ENCODE measurements at regions not wholly inside any gene's neighbourhood (a gene's known extent, or its start where the extent isn't known, plus 50 kb on each side); places are given as distances from the start of the nearest gene placed in this dataset.

DNA sequence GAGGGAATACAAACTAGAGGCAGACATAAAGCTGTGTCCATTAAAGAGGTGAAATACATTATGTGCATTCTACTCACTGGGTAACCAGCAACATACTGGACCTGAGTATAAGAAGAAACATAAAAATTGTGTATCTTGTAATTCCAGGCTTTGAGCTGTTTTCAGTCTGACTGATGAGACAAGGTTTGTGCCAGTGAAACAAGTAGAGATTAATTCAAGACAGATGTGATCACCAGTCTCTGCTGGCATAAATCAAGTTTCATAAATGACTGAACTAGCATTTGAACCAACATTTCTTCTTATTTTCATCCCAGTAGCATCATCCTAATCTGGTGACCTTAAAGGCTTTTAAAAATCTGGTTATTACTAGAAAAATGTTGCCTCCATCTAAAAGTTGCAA is 108.8 kb upstream of the RPL38 start:
- no peak overlapping the region for H3K4me3 Mint-ChIP-seq
- DNase-seq (no peak), ATAC-seq (no peak)
- peaks cover 7% of the 10 kb centered on the region for H3K9me3 ChIP-seq (ENCODE audit: control insufficient read depth, low read length, poor library complexity, severe bottlenecking)
- no peak overlapping the region for H3K27ac Mint-ChIP-seq
- H3K4me1 Mint-ChIP-seq, result no peaks in the 10 kb centered on the region
- H3K27me3 Mint-ChIP-seq, result peaks cover 22% of the 10 kb centered on the region
- H3K36me3 Mint-ChIP-seq (ENCODE audit: low read depth), result peaks cover 4% of the 10 kb centered on the region

DNA sequence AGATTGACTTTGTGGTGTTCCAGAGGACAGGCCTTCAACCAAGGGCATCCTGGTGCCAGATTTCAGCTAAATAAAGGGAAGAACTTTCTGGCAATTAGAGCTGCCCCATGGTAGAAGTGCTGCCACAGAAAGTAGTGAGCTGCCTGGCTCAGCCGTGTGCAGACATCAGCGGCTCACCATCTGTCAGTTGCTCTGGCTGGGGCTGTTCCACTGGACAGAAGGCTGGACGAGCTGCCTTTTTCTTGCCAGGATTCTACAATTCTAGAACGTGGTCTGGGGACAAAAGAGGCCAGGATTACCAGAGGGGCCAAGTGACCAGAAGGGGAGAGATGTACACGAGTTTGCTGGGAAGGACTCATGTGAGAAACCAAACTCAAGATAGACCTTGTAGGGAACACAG is 107.0 kb upstream of the RPL38 start:
- DNase-seq (no peak), ATAC-seq (no peak)
- H3K27me3 Mint-ChIP-seq, result peaks cover 29% of the 10 kb centered on the region
- H3K4me1 Mint-ChIP-seq, result no peaks in the 10 kb centered on the region
- no peak overlapping the region for H3K4me3 Mint-ChIP-seq
- H3K27ac Mint-ChIP-seq, result no peak overlapping the region
- H3K36me3 Mint-ChIP-seq (ENCODE audit: low read depth), result peaks cover 6% of the 10 kb centered on the region
- peaks cover 1% of the 10 kb centered on the region for H3K9me3 ChIP-seq (ENCODE audit: control insufficient read depth, low read length, poor library complexity, severe bottlenecking)

DNA sequence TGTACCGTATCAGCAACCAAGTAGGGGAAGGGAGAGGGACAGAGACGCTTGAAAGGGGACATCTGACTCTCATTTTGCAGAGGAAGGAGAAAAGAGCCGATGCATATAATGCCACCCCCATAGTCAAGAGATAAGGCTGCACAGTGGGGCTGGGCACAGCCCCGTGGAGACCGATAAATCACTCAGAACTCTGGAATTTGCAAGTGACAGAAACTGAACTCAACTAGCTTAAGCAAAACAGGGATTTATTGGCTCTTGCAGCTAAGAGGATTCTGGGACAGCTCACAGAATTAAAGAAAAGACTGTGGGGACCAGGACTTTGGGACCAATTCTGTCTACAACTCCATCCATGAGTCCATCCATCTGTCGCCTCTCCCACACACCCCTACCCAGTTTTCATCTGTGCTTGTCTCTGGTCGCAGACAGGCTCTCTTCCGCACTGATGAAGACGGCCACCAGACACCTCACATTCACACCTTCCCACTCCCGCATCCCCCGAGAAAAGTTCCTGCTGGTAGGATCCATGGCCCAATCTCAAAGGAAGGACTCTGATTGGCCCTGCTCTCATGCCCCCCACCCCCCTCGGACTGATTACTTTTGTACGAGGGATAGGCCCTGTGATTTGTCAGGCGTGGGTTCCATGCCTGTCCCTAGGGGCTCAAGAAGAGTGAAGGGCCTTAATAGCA is 105.9 kb upstream of the RPL38 start:
- no peaks in the 10 kb centered on the region for H3K4me1 Mint-ChIP-seq
- no peaks in the 10 kb centered on the region for H3K9me3 ChIP-seq (ENCODE audit: control insufficient read depth, low read length, poor library complexity, severe bottlenecking)
- no peak for ATAC-seq

DNA sequence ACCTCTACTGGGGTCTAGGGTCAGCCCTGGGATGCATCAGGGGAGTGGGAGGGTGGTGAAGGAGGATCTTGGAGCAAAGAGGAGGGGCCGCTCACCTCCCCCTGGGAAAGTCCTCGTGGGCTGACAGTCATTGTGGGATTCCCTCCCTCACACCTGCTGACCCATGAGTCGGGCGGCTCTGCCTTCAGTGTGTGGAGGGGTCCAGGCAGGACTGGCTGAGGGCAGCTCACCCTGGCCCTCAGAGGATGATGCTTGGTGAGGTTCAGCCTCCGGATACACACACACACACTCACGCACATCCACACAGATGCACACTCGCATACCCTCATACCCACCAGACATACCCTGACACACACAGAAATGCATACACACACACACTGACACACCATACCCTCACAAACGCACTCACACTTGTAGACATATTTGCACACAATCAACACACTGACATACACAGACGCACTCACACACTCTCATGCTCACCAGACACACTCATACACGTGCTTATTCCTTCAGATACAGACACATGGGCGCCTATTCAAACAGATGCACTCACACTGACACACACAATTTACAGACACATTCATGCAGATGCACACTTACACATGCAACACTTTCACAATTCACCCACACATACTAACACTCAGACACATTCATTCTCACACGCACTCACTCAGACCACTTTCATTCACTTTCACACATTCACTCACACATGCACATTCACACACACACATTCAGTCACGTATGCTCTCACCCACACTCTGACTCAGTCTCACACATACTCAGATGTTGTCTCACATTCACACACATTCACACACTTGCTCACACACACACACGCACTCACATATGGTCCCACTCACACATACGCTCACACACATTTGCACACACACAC is 105.1 kb upstream of the RPL38 start:
- Mint-ChIP-seq H3K27me3 (peaks cover 44% of the 10 kb centered on the region), H3K4me1 (no peaks in the 10 kb centered on the region), H3K27ac (no peak overlapping the region), H3K4me3 (no peak overlapping the region), H3K36me3 (ENCODE audit: low read depth) (peaks cover 6% of the 10 kb centered on the region)
- DNase-seq, result no peak
- H3K9me3 ChIP-seq (ENCODE audit: control insufficient read depth, low read length, poor library complexity, severe bottlenecking), result no peaks in the 10 kb centered on the region
- ATAC-seq, result no peak

More for the DNA sequence above, 105.9 kb upstream of the RPL38 start:
- Mint-ChIP-seq H3K27ac (no peak overlapping the region), H3K27me3 (peaks cover 36% of the 10 kb centered on the region), H3K4me3 (no peak overlapping the region), H3K36me3 (ENCODE audit: low read depth) (peaks cover 6% of the 10 kb centered on the region)
- no peak for DNase-seq

DNA sequence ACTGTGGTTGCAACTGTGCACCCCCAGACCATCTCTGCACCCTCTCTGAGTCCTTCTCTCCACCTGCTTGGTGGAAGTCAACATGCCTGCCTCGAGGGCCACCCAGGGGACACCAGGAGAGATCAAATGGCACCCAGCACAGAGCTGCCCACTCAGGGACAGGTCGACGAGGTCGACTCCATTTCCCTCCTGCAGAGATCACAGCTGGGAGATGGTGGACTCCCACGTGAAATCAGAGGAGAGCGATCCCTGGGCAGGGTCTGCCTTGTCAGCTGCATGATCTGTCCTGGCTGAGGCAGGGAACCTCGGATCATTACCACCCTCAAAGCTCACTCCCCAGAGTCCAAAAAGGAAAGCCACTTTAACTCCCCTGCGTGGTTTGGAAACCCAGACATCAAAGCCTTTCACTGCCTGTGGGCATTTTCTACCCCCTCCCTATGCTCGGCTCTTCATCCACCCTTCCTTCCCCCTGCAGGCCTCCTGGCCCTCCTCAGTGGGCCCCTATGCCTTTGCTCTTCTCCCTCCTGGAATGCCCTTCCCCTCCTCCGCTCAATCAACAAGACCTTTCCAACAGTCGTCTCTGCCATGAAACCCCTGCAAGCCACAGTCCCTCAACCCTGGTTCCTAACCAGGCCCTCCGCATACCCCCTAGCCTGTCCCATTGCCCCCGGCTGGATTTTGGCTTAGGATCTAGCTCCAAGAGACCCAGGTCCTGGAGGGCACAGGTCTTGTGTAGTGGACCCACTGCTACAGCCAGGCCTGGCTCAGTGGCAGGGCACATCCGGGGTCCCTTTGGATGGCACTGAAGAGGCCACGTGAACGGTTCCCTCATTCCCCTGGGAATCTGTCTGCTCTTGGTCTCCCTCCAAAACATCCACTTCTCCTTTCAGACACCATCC is 103.8 kb upstream of the RPL38 start:
- Mint-ChIP-seq H3K4me1 (no peaks in the 10 kb centered on the region), H3K36me3 (ENCODE audit: low read depth) (peaks cover 3% of the 10 kb centered on the region), H3K4me3 (no peak overlapping the region), H3K27ac (no peak overlapping the region), H3K27me3 (peaks cover 52% of the 10 kb centered on the region)
- no peak for ATAC-seq
- no peak for DNase-seq
- H3K9me3 ChIP-seq (ENCODE audit: control insufficient read depth, low read length, poor library complexity, severe bottlenecking), result no peaks in the 10 kb centered on the region

DNA sequence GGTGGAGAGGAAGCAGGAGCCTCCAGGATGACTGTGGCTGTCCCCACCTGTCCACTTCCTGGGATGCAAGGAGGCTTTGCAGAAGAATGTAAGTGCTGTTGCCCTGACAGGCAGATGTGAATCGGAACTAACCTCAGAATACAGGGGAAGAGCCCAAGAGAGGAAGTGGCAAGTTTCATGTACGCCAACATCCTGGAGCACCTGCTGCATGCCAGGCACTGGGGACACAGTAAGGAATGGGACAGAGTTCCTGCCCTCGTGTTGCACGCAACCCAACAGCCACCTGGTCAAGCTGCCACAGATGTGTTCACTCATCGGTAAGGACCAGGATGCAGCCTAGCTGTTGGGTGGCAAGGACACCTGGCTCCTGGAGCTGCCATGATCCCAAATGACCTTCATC is 98.6 kb upstream of the RPL38 start:
- no peak overlapping the region for H3K27ac Mint-ChIP-seq
- H3K4me3 Mint-ChIP-seq, result no peak overlapping the region
- peaks cover 5% of the 10 kb centered on the region for H3K36me3 Mint-ChIP-seq (ENCODE audit: low read depth)
- no peaks in the 10 kb centered on the region for H3K4me1 Mint-ChIP-seq
- no peak for ATAC-seq
- H3K27me3 Mint-ChIP-seq, result peaks cover 65% of the 10 kb centered on the region
- no peak for DNase-seq
- no peaks in the 10 kb centered on the region for H3K9me3 ChIP-seq (ENCODE audit: control insufficient read depth, low read length, poor library complexity, severe bottlenecking)

DNA sequence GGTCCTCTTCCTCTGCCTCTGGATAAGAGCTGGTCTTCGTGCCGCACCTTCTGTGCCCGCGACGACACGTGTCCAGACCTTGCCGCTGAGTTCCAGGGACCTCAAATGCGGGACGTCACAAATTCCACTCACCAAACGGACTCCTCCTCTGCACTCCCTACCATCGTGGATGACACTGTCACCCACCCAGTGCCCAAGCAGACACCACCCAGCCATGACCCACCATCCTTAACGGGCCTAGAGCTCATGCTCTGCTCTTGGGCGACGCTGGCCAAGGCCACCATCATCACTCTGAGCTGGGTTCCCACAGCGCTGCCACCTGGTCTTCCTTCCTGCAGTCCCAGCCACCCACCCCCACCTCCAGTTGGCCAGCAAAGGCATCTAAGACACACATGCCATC is 96.4 kb upstream of the RPL38 start:
- peaks cover 61% of the 10 kb centered on the region for H3K27me3 Mint-ChIP-seq
- no peaks in the 10 kb centered on the region for H3K9me3 ChIP-seq (ENCODE audit: control insufficient read depth, low read length, poor library complexity, severe bottlenecking)
- ATAC-seq, result no peak

DNA sequence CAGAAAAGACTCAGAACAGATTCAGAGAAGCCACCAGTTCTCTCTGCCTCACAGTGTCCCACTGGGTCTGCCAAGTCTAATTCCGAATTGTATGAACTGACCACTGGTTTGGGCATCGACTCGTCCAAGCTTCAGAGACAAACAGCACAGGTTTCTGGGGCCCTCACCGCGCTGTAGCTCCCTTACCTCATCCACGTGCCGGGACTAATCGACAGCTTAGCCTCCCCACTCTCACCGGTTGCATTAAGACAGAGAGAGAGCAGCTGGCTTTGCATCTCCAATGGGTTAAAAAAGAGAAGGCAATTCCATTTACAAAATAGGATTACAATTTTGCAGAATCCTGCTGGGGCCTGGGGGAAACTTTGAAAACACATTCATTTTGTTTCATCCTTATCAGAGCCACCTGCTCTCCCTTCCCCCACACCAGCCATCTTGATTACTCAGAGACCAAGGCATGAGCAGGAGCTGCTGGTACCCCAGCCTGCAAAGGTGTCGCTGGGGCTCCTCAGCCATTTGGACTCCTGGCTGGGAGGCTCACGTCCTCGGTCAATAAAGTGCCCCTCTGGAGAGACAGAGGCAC is 95.3 kb upstream of the RPL38 start:
- H3K36me3 Mint-ChIP-seq (ENCODE audit: low read depth), result peaks cover 2% of the 10 kb centered on the region
- no peak for ATAC-seq
- H3K4me1 Mint-ChIP-seq, result no peaks in the 10 kb centered on the region

More for the DNA sequence above, 96.4 kb upstream of the RPL38 start:
- Mint-ChIP-seq H3K36me3 (ENCODE audit: low read depth) (peaks cover 2% of the 10 kb centered on the region), H3K27ac (no peak overlapping the region), H3K4me3 (no peak overlapping the region), H3K4me1 (no peaks in the 10 kb centered on the region)
- no peak for DNase-seq

DNA sequence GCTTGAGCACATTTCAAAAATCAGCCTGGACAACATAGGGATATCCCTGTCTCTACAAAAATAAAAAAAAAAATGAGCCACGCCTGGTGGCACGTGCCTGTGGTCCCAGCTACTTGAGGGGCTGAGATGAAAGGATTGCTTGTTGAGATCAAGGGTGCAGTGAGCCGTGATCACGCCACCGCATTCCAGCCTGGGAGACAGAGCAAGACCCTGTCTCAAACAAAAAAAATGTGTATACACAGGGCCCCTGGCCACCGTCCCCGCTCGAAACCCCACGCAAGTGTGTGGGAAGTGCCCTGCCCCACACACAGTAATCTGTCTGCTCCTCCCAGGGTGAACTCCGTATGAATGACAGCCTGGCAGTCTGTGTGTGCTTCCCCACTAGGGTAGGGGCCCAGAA is 93.0 kb upstream of the RPL38 start:
- H3K4me1 Mint-ChIP-seq, result peaks cover under 1% of the 10 kb centered on the region
- H3K9me3 ChIP-seq (ENCODE audit: control insufficient read depth, low read length, poor library complexity, severe bottlenecking), result no peaks in the 10 kb centered on the region
- H3K4me3 Mint-ChIP-seq, result no peak overlapping the region
- no peak for DNase-seq
- no peak for ATAC-seq
- no peak overlapping the region for H3K27ac Mint-ChIP-seq
- H3K36me3 Mint-ChIP-seq (ENCODE audit: low read depth), result peaks cover 2% of the 10 kb centered on the region
- H3K27me3 Mint-ChIP-seq, result peaks cover 46% of the 10 kb centered on the region

More for the DNA sequence above, 95.3 kb upstream of the RPL38 start:
- no peak for DNase-seq
- no peak overlapping the region for H3K27ac Mint-ChIP-seq
- H3K9me3 ChIP-seq (ENCODE audit: control insufficient read depth, low read length, poor library complexity, severe bottlenecking), result no peaks in the 10 kb centered on the region
- H3K4me3 Mint-ChIP-seq, result no peak overlapping the region
- peaks cover 50% of the 10 kb centered on the region for H3K27me3 Mint-ChIP-seq

DNA sequence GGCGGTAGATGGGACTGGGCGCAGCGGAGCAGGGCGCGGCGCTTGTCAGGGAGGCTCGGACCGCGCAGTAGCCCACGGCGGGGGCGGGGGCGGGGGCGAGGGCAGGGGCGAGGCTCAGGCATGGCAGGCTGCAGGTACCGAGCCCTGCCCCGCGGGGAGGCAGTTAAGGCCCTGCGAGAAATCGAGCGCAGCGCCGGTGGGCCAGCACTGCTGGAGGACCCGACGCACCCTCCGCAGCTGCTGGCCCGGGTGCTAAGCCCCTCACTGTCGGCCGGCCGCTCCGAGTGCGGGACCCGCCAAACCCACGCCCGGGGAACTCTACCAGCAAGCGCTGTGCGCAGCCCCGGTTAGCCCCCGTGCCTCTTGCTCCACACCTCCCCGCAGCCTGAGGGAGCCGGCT is 90.2 kb upstream of the RPL38 start:
- peaks cover 56% of the 10 kb centered on the region for H3K27me3 Mint-ChIP-seq
- ATAC-seq, result no peak
- H3K4me1 Mint-ChIP-seq, result peaks cover 8% of the 10 kb centered on the region

DNA sequence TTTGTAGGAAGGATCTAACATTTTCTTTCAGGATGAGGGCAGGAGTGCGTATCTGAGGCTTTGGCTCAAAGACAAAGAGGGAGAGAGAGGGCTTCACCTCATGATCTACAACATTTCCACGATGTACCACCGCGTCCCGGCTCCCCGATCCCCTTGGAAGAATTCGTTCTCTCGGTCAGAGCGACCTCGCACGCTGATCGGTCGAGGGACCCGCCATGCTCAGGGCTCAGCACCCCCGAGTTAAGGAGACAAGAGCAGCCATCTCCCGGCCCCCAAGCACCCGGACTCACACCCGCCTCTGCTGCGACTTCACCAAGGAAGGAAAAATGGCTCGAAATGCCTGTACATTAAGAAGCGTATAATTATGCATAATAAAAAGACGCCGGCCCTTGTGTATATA is 89.5 kb upstream of the RPL38 start:
- H3K36me3 Mint-ChIP-seq (ENCODE audit: low read depth), result no peaks in the 10 kb centered on the region
- H3K27ac Mint-ChIP-seq, result no peak overlapping the region
- peaks cover 53% of the 10 kb centered on the region for H3K27me3 Mint-ChIP-seq
- H3K4me1 Mint-ChIP-seq, result peaks cover 8% of the 10 kb centered on the region
- ATAC-seq, result no peak
- no peaks in the 10 kb centered on the region for H3K9me3 ChIP-seq (ENCODE audit: control insufficient read depth, low read length, poor library complexity, severe bottlenecking)
- DNase-seq, result no peak
- H3K4me3 Mint-ChIP-seq, result no peak overlapping the region

More for the DNA sequence above, 90.2 kb upstream of the RPL38 start:
- H3K27ac Mint-ChIP-seq, result no peak overlapping the region
- no peak overlapping the region for H3K4me3 Mint-ChIP-seq
- H3K36me3 Mint-ChIP-seq (ENCODE audit: low read depth), result no peaks in the 10 kb centered on the region
- H3K9me3 ChIP-seq (ENCODE audit: control insufficient read depth, low read length, poor library complexity, severe bottlenecking), result no peaks in the 10 kb centered on the region
- DNase-seq, result no peak

DNA sequence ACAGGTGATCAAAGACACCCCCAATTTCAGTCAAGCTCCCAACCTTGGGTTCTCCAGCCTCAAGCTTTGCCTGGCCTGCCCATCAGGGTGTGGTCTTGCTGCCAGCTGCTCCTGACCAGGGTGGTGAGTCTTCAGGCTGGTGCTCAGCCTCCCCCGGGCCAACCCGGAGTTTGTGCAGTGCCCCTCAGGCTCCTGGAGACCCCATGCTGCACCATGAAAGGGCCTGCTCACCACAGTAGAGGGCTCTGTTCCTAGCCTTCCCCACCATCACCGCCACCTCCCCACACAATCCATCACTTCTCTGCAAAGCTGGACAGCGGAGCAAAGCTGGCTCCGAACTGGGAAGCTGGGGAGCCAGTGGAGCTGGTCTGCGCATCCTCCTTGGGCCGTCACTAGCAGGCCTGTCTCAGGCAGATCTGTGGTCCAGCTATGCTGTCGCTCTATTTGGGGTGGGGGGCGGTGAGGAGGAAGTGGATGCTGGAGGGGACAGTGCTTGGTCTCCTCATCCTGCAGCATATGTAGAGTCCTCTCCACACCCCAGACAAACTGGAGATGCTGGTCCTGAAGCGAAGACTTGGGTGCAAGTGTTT is 88.5 kb upstream of the RPL38 start:
- no peak overlapping the region for H3K27ac Mint-ChIP-seq

More for the DNA sequence above, 88.5 kb upstream of the RPL38 start:
- Mint-ChIP-seq H3K4me1 (peaks cover 8% of the 10 kb centered on the region), H3K36me3 (ENCODE audit: low read depth) (no peaks in the 10 kb centered on the region), H3K27me3 (peaks cover 48% of the 10 kb centered on the region), H3K4me3 (no peak overlapping the region)
- no peak for DNase-seq
- H3K9me3 ChIP-seq (ENCODE audit: control insufficient read depth, low read length, poor library complexity, severe bottlenecking), result no peaks in the 10 kb centered on the region
- no peak for ATAC-seq
